ENCODE measurements at regions not wholly inside any gene's neighbourhood (a gene's known extent, or its start where the extent isn't known, plus 50 kb on each side); places are given as distances from the start of the nearest gene placed in this dataset.

DNA sequence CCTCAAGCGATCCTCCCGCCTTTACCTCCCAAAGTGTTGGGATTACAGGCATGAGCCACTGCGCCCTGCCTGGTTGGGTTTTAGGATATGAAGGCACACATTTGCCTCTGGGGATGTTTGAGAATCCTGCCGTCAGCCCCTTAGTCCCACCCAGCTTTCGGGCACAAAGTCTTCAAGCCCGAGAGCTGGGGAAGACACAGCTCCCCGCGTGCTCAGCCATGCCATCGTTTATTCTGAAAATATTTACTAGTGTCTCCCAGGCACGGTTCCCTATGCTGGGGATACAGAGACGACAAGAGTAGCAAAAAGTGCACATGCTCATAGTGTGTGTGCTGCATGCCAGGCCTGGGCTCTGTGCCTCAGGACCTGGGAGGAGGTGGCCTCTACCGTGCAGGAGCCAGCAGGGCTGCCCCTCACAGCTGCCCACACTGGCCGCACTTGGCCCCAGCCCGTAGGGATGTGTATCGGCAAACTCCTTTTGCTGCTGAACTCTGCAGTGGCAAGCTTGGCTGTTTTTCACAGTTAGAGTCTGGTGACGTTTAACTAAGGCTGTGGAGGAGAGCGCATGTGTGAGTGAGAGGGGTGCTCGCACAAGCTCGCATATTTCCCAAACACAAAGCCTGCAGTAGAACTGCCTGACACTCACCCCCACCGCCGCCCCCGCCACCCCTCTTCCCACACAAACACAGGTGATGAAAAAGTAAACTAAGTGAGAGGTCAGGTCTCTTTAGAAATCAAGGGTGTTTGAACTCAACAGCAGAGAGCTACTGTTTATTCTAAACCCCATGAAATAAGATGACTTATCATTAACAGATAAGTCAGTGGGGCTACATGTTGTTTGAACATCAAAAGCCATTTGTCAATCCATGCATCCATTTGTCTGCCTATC lies 266.4 kb downstream of the MRTFB start:
- DNase-seq (ENCODE audit: low read depth in 1 of 2, low spot score in 1 of 2) = no peak

- no peak for DNase-seq (ENCODE audit: low read depth in 1 of 2, low spot score in 1 of 2)
Observed at GRCh38 chr16:14335297-14335696, 264.2 kb downstream of the MRTFB start.

- DNase-seq (ENCODE audit: low read depth in 1 of 2, low spot score in 1 of 2) = no peak
Observed at GRCh38 chr16:14334366-14335080, 263.4 kb downstream of the MRTFB start.

DNA sequence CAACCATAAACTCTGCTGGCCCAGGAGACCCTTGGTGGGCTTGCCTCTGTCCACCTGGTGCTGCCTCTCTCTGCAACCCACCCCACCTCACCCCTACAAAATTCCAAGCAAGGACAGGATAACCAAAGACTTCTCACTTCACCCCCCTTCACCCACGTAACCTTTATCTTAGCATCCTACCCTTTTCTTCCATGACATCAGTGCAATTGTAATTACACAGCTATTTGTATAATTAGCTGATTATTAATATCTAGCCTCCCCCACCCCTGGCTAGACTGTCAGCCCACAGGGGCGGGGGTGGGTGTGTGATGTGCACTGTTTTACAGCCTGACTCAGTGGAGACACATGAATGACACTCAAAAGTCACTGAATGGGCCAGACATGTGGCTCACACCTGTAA lies 262.2 kb downstream of the MRTFB start:
- DNase-seq (ENCODE audit: low read depth in 1 of 2, low spot score in 1 of 2) = no peak

- DNase-seq (ENCODE audit: low read depth in 1 of 2, low spot score in 1 of 2) = no peak
Observed at GRCh38 chr16:14331020-14331419, 259.9 kb downstream of the MRTFB start.

- no peak for DNase-seq (ENCODE audit: low read depth in 1 of 2, low spot score in 1 of 2)
Observed at GRCh38 chr16:14329727-14330350, 258.7 kb downstream of the MRTFB start.

GRCh38 chr16:14325502-14326401 lies 254.6 kb downstream of the MRTFB start:
- DNase-seq (ENCODE audit: low read depth in 1 of 2, low spot score in 1 of 2) = no peak

DNA sequence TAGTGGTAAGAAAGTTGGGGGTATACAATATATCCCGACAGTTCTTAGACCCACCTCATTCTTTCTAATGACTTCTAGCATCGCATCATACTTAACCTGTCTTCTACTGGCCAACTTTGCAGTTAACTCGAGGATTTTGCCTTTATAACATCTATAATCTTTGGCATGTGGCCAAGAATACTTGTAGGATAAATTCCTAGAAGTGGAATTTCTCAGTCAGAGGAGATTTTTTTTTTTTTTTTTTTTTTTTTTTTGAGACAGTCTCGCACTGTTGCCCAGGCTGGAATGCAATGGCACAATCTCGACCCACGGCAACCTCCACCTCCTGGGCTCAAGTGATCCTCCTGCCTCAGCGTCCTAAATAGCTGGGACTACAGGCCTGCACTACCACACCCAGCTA lies 253.5 kb downstream of the MRTFB start:
- DNase-seq (ENCODE audit: low read depth in 1 of 2, low spot score in 1 of 2) = no peak

DNA sequence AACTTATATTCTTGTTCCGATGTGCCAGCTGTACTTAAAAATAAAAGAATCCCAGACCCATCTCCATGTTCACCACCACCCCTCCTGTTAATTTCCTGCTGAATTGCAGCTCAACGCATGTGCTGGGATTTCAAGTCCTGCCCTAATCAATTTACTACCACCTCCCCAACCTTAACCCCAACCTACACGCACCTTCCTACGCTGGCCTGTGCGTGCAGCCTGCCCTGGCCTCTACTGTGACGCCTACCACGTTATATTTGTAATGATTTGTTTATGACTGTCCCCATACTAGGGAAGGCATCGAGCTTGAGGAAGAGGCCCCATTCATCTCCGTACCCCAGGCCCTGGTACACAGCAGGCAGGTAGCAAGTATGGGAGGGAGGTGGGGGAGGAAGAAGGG lies 251.1 kb downstream of the MRTFB start:
- DNase-seq (ENCODE audit: low read depth in 1 of 2, low spot score in 1 of 2) = no peak

DNA sequence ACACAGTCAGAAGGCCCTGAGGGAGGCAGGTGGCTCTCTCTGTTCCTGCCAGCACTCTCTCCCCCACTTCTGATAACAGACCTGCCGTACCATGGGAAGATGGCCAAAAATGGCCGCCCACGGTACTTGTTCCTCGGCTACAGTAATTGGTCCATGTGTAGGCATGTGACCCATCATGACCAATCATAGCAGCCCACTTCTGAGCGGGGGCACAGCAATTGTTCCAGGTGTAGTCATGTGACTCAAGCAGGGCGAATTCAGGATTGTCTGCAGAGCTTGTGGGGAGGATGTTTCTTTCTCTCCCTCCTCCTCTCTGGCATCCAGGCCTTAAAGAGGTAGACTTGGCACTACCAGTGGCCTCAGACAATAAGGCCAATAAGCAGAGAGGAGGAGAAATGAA lies 250.4 kb downstream of the MRTFB start:
- DNase-seq (ENCODE audit: low read depth in 1 of 2, low spot score in 1 of 2) = no peak

- DNase-seq (ENCODE audit: low read depth in 1 of 2, low spot score in 1 of 2) = no peak
Observed at GRCh38 chr16:14320406-14320805, 249.3 kb downstream of the MRTFB start.
